Duodenal mucosa (tissue), 2 donors: ENCODE measurements at regions not wholly inside any gene's neighbourhood (a gene's known extent, or its start where the extent isn't known, plus 50 kb on each side); places are given as distances from the start of the nearest gene placed in this dataset.

Source experiments
- H3K27ac ChIP-seq: one replicate; pipeline ENCODE4 v1.7.0; 2013; ENCODE audit warnings: low read depth, low read length
- H3K27me3 ChIP-seq, 2 donors: one replicate each; pipeline ENCODE4 v1.7.0; 2013; ENCODE audit warnings: low read length in 2 of 2, control low read depth in 1 of 2; ENCODE audit not compliant: insufficient read depth in 2 of 2, control insufficient read depth in 1 of 2
- H3K36me3 ChIP-seq, 2 donors: one replicate each; pipeline ENCODE4 v1.7.0; 2013; ENCODE audit warnings: low read length in 2 of 2, control low read depth in 1 of 2; ENCODE audit not compliant: insufficient read depth in 2 of 2, control insufficient read depth in 1 of 2
- H3K4me1 ChIP-seq, 2 donors: one replicate each; pipeline ENCODE4 v1.7.0; 2013; ENCODE audit warnings: low read length in 2 of 2, control low read depth in 1 of 2; ENCODE audit not compliant: insufficient read depth in 2 of 2, control insufficient read depth in 1 of 2
- H3K4me3 ChIP-seq, 2 donors: one replicate each; pipeline ENCODE4 v1.7.0; 2013; ENCODE audit warnings: low read length in 2 of 2, low read depth in 1 of 2
- H3K9ac ChIP-seq, 2 donors: one replicate each; pipeline ENCODE4 v1.7.0; 2013; ENCODE audit warnings: low read length in 2 of 2, low read depth in 1 of 2
- H3K9me3 ChIP-seq, 2 donors: one replicate each; pipeline ENCODE4 v1.7.0; 2013; ENCODE audit warnings: low read length in 2 of 2, control low read depth in 1 of 2; ENCODE audit not compliant: control insufficient read depth in 1 of 2

- H3K9ac ChIP-seq: no peak overlapping the region
- no peaks in the 10 kb centered on the region for H3K4me1 ChIP-seq
- H3K4me3 ChIP-seq: no peak overlapping the region
- H3K36me3 ChIP-seq: no peaks in the 10 kb centered on the region
- no peaks in the 10 kb centered on the region for H3K27me3 ChIP-seq
- H3K9me3 ChIP-seq: peaks cover 0 to 4% of the 10 kb centered on the region in 2 donors
- H3K27ac ChIP-seq: no peak overlapping the region
Observed at GRCh38 chr14:27392153-27392552, 794.3 kb upstream of the NOVA1 start.

- H3K9ac ChIP-seq: no peak overlapping the region
- no peaks in the 10 kb centered on the region for H3K27me3 ChIP-seq
- H3K4me3 ChIP-seq: no peak overlapping the region
- H3K9me3 ChIP-seq: peaks cover 3 to 9% of the 10 kb centered on the region in 2 donors
- H3K36me3 ChIP-seq: no peaks in the 10 kb centered on the region
- no peak overlapping the region for H3K27ac ChIP-seq
- no peaks in the 10 kb centered on the region for H3K4me1 ChIP-seq
Observed at GRCh38 chr14:27409944-27410343, 812.1 kb upstream of the NOVA1 start.

- no peak overlapping the region for H3K9ac ChIP-seq
- no peaks in the 10 kb centered on the region for H3K4me1 ChIP-seq
- no peak overlapping the region for H3K27ac ChIP-seq
- H3K36me3 ChIP-seq: no peaks in the 10 kb centered on the region
- no peaks in the 10 kb centered on the region for H3K27me3 ChIP-seq
- no peak overlapping the region for H3K4me3 ChIP-seq
- H3K9me3 ChIP-seq: peaks cover 3 to 4% of the 10 kb centered on the region in 2 donors
Observed at GRCh38 chr14:27410981-27411380, 813.1 kb upstream of the NOVA1 start.

GRCh38 chr14:27427796-27428195 is 830.0 kb upstream of the NOVA1 start:
- H3K4me3 ChIP-seq: no peak overlapping the region
- H3K36me3 ChIP-seq: no peaks in the 10 kb centered on the region
- H3K27me3 ChIP-seq: no peaks in the 10 kb centered on the region
- H3K4me1 ChIP-seq: no peaks in the 10 kb centered on the region
- H3K9ac ChIP-seq: no peak overlapping the region
- no peaks in the 10 kb centered on the region for H3K9me3 ChIP-seq
- H3K27ac ChIP-seq: no peak overlapping the region

GRCh38 chr14:27435923-27436670 is 838.3 kb upstream of the NOVA1 start:
- H3K4me1 ChIP-seq: no peaks in the 10 kb centered on the region
- H3K4me3 ChIP-seq: no peak overlapping the region
- no peaks in the 10 kb centered on the region for H3K36me3 ChIP-seq
- H3K9me3 ChIP-seq: no peaks in the 10 kb centered on the region
- H3K9ac ChIP-seq: no peak overlapping the region
- no peaks in the 10 kb centered on the region for H3K27me3 ChIP-seq
- H3K27ac ChIP-seq: no peak overlapping the region

GRCh38 chr14:27484633-27485032 is 886.8 kb upstream of the NOVA1 start:
- H3K4me1 ChIP-seq: no peaks in the 10 kb centered on the region
- peaks cover 3 to 11% of the 10 kb centered on the region in 2 donors for H3K9me3 ChIP-seq
- H3K27me3 ChIP-seq: no peaks in the 10 kb centered on the region
- H3K9ac ChIP-seq: no peak overlapping the region
- no peak overlapping the region for H3K4me3 ChIP-seq
- no peaks in the 10 kb centered on the region for H3K36me3 ChIP-seq
- no peak overlapping the region for H3K27ac ChIP-seq

- Histone ChIP-seq H3K27me3 (no peaks in the 10 kb centered on the region), H3K36me3 (no peaks in the 10 kb centered on the region), H3K27ac (no peak overlapping the region), H3K4me1 (no peaks in the 10 kb centered on the region), H3K4me3 (no peak overlapping the region), H3K9ac (no peak overlapping the region), H3K9me3 (peaks cover 3 to 11% of the 10 kb centered on the region in 2 donors)
Observed at GRCh38 chr14:27485193-27485592, 887.4 kb upstream of the NOVA1 start.

GRCh38 chr14:27506272-27506671 is 908.4 kb upstream of the NOVA1 start:
- no peak overlapping the region for H3K4me3 ChIP-seq
- no peaks in the 10 kb centered on the region for H3K36me3 ChIP-seq
- H3K27me3 ChIP-seq: no peaks in the 10 kb centered on the region
- H3K9me3 ChIP-seq: peaks cover 16 to 28% of the 10 kb centered on the region in 2 donors
- no peak overlapping the region for H3K27ac ChIP-seq
- no peaks in the 10 kb centered on the region for H3K4me1 ChIP-seq
- H3K9ac ChIP-seq: no peak overlapping the region

- Histone ChIP-seq H3K9me3 (peaks cover 0 to 8% of the 10 kb centered on the region in 2 donors), H3K4me1 (no peaks in the 10 kb centered on the region)
Observed at GRCh38 chr14:27528328-27528727, 930.5 kb upstream of the NOVA1 start.

GRCh38 chr14:27536748-27537147 is 938.9 kb upstream of the NOVA1 start:
- H3K9ac ChIP-seq: no peak overlapping the region
- H3K36me3 ChIP-seq: no peaks in the 10 kb centered on the region
- H3K4me1 ChIP-seq: no peaks in the 10 kb centered on the region
- H3K9me3 ChIP-seq: peaks cover 5 to 8% of the 10 kb centered on the region in 2 donors
- no peak overlapping the region for H3K4me3 ChIP-seq
- H3K27ac ChIP-seq: no peak overlapping the region
- H3K27me3 ChIP-seq: no peaks in the 10 kb centered on the region

More at GRCh38 chr14:27528328-27528727, 930.5 kb upstream of the NOVA1 start:
- H3K36me3 ChIP-seq: no peaks in the 10 kb centered on the region
- H3K4me3 ChIP-seq: no peak overlapping the region
- H3K9ac ChIP-seq: no peak overlapping the region
- no peak overlapping the region for H3K27ac ChIP-seq
- no peaks in the 10 kb centered on the region for H3K27me3 ChIP-seq
